Keratinocyte (primary cell): ENCODE measurements at regions not wholly inside any gene's neighbourhood (a gene's known extent, or its start where the extent isn't known, plus 50 kb on each side); places are given as distances from the start of the nearest gene placed in this dataset.

Experiments
- EZH2 ChIP-seq: IDR thresholded peaks from one replicate; pipeline ENCODE4 v1.6.1; 2012; ENCODE audit warnings: inconsistent platforms, mild to moderate bottlenecking, low read length, moderate library complexity
- TF ChIP-seq, protein P1 (sequence below), 3 experiments: IDR thresholded peaks in 1 of 3; conservative IDR thresholded peaks in 1 of 3; optimal IDR thresholded peaks in 1 of 3; 2 replicates in 2 of 3; 3 replicates in 1 of 3; pipeline versions ENCODE3 to v1.5.1; 2011; ENCODE audit warnings: low read length in 3 of 3, mild to moderate bottlenecking in 3 of 3, moderate library complexity in 2 of 3, control low read depth in 1 of 3, inconsistent platforms in 1 of 3; ENCODE audit not compliant: insufficient read depth in 2 of 3; ENCODE audit errors: extremely low read depth in 1 of 3

- TF ChIP-seq, protein P1, sequence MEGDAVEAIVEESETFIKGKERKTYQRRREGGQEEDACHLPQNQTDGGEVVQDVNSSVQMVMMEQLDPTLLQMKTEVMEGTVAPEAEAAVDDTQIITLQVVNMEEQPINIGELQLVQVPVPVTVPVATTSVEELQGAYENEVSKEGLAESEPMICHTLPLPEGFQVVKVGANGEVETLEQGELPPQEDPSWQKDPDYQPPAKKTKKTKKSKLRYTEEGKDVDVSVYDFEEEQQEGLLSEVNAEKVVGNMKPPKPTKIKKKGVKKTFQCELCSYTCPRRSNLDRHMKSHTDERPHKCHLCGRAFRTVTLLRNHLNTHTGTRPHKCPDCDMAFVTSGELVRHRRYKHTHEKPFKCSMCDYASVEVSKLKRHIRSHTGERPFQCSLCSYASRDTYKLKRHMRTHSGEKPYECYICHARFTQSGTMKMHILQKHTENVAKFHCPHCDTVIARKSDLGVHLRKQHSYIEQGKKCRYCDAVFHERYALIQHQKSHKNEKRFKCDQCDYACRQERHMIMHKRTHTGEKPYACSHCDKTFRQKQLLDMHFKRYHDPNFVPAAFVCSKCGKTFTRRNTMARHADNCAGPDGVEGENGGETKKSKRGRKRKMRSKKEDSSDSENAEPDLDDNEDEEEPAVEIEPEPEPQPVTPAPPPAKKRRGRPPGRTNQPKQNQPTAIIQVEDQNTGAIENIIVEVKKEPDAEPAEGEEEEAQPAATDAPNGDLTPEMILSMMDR (optimal IDR thresholded peaks at IDR 0.05 in 1 of 3, IDR thresholded peaks at IDR 0.05 in 1 of 3, conservative IDR thresholded peaks at IDR 0.05 in 1 of 3; ENCODE audit: extremely low read depth in 1 of 3, insufficient read depth in 2 of 3, low read length in 3 of 3), result no peak
- no peak for TF ChIP-seq EZH2
Observed at GRCh38 chr6:14191761-14192160, 74.2 kb downstream of the CD83 start.
